Loucy (cell line): ENCODE measurements at regions not wholly inside any gene's neighbourhood (a gene's known extent, or its start where the extent isn't known, plus 50 kb on each side); places are given as distances from the start of the nearest gene placed in this dataset.

ENCODE experiments used
- CTCF ChIP-seq: fragments of 200-600 bp; sonication (generic); conservative IDR thresholded peaks from 2 replicates; pipeline ENCODE4 v1.5.1; 2014; ENCODE audit warnings: mild to moderate bottlenecking, antibody characterized with exemption, low read length
- EZH2phosphoT487 ChIP-seq: fragments of 200-600 bp; IDR thresholded peaks from 2 replicates; pipeline ENCODE4 v1.6.1; 2018; ENCODE audit warnings: antibody characterized with exemption, mild to moderate bottlenecking, moderate library complexity, borderline replicate concordance

GRCh38 chr5:62948301-62948700, 369.7 kb downstream of the LRRC70 start:
- TF ChIP-seq CTCF (no peak), EZH2phosphoT487 (no peak)
